Thyroid gland (tissue), 4 donors: ENCODE measurements at regions not wholly inside any gene's neighbourhood (a gene's known extent, or its start where the extent isn't known, plus 50 kb on each side); places are given as distances from the start of the nearest gene placed in this dataset.

Experiments used
- POLR2A ChIP-seq, 2 donors: fragments of 450-650 bp; IDR thresholded peaks; one replicate each; pipeline ENCODE4 v1.6.1; 2017; ENCODE audit warnings: antibody characterized with exemption in 2 of 2, mild to moderate bottlenecking in 2 of 2, moderate library complexity in 1 of 2
- TF ChIP-seq, protein P1 (sequence below), 6 experiments: fragments of 200-600 bp in 3 of 6; fragments of 450-650 bp in 3 of 6; sonication (generic) in 3 of 6; IDR thresholded peaks; one replicate each; pipeline ENCODE4 v1.5.1; 2016 to 2019; ENCODE audit warnings: antibody characterized with exemption in 6 of 6, mild to moderate bottlenecking in 2 of 6, inconsistent platforms in 1 of 6, moderate library complexity in 1 of 6

GRCh38 chr10:21052072-21052708, 155.1 kb upstream of the NEBL start:
- TF ChIP-seq, protein P1, sequence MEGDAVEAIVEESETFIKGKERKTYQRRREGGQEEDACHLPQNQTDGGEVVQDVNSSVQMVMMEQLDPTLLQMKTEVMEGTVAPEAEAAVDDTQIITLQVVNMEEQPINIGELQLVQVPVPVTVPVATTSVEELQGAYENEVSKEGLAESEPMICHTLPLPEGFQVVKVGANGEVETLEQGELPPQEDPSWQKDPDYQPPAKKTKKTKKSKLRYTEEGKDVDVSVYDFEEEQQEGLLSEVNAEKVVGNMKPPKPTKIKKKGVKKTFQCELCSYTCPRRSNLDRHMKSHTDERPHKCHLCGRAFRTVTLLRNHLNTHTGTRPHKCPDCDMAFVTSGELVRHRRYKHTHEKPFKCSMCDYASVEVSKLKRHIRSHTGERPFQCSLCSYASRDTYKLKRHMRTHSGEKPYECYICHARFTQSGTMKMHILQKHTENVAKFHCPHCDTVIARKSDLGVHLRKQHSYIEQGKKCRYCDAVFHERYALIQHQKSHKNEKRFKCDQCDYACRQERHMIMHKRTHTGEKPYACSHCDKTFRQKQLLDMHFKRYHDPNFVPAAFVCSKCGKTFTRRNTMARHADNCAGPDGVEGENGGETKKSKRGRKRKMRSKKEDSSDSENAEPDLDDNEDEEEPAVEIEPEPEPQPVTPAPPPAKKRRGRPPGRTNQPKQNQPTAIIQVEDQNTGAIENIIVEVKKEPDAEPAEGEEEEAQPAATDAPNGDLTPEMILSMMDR (IDR thresholded peaks at IDR 0.05): no peak
- TF ChIP-seq POLR2A (IDR thresholded peaks at IDR 0.05): no peak
